WTC11 (cell line): ENCODE measurements at regions not wholly inside any gene's neighbourhood (a gene's known extent, or its start where the extent isn't known, plus 50 kb on each side); places are given as distances from the start of the nearest gene placed in this dataset.

Experiments
- ATAC-seq: fragments of 200-7000 bp; cut with Tn5 transposase; 2 replicates; pipeline ENCODE4 v1.10.0; 2021; ENCODE audit warnings: mild to moderate bottlenecking, moderate library complexity
- CTCF ChIA-PET: fragments of 300-600 bp; sonication (Branson Sonifier 250); formaldehyde crosslinking; loops from one replicate; lab custom pipeline; 2021; ENCODE audit warnings: antibody characterized with exemption; lab: Charles Lee
- POLR2A ChIA-PET: fragments of 350-600 bp; sonication (Branson Sonifier 250); formaldehyde crosslinking; loops from one replicate; lab custom pipeline; 2021; ENCODE audit warnings: antibody characterized with exemption; lab: Charles Lee
- DNase-seq: peaks from one replicate; pipeline ENCODE4 v3.0.0; 2021; ENCODE audit warnings: low spot score
- H3K27ac Mint-ChIP-seq: 2 replicates; pipeline ENCODE4 v1.8.0; 2021; ENCODE audit warnings: mixed read lengths
- H3K27me3 Mint-ChIP-seq: 2 replicates; pipeline ENCODE4 v1.8.0; 2021; ENCODE audit warnings: low read depth, mild to moderate bottlenecking, moderate library complexity, mixed read lengths
- H3K36me3 Mint-ChIP-seq: 2 replicates; pipeline ENCODE4 v1.8.0; 2021; ENCODE audit warnings: mixed read lengths
- H3K4me1 Mint-ChIP-seq: 2 replicates; pipeline ENCODE4 v1.8.0; 2022; ENCODE audit warnings: mixed read lengths
- H3K4me3 Mint-ChIP-seq: 2 replicates; pipeline ENCODE4 v1.8.0; 2021; ENCODE audit warnings: mild to moderate bottlenecking, moderate library complexity, mixed read lengths
- H3K9me3 Mint-ChIP-seq: 2 replicates; pipeline ENCODE4 v1.8.0; 2021; ENCODE audit warnings: mixed read lengths
- ATF1 ChIP-seq: sonication (generic); formaldehyde crosslinking; IDR thresholded peaks from 2 replicates; pipeline ENCODE4 v1.8.1; 2023; ENCODE audit warnings: mild to moderate bottlenecking, moderate library complexity, missing genetic modification reagents
- ATF2 ChIP-seq: sonication (generic); formaldehyde crosslinking; IDR thresholded peaks from 2 replicates; pipeline ENCODE4 v1.8.1; 2022; ENCODE audit warnings: low read depth, missing genetic modification reagents, borderline replicate concordance
- CTCF ChIP-seq: fragments of 200-600 bp; IDR thresholded peaks from 2 replicates; pipeline ENCODE4 v1.8.0; 2022; ENCODE audit warnings: antibody characterized with exemption
- ELF4 ChIP-seq: sonication (generic); formaldehyde crosslinking; IDR thresholded peaks from 2 replicates; pipeline ENCODE4 v1.8.1; 2022; ENCODE audit warnings: low read depth, mild to moderate bottlenecking, moderate library complexity, missing genetic modification reagents
- ERG ChIP-seq: fragments of 250-450 bp; sonication (Bioruptor Pico); IDR thresholded peaks from 2 replicates; pipeline ENCODE4 v1.8.0; 2021; ENCODE audit warnings: mild to moderate bottlenecking
- FOXK1 ChIP-seq: sonication (generic); formaldehyde crosslinking; IDR thresholded peaks from 2 replicates; pipeline ENCODE4 v1.8.0; 2022; ENCODE audit warnings: mild to moderate bottlenecking, moderate library complexity, missing genetic modification reagents
- GABPB1 ChIP-seq: sonication (generic); formaldehyde crosslinking; IDR thresholded peaks from 2 replicates; pipeline ENCODE4 v1.8.1; 2023; ENCODE audit warnings: mild to moderate bottlenecking, missing genetic modification reagents
- JAZF1 ChIP-seq: fragments of 250-450 bp; sonication (Bioruptor Pico); IDR thresholded peaks from 2 replicates; pipeline ENCODE4 v1.9.0; 2021; ENCODE audit warnings: moderate library complexity, mild to moderate bottlenecking, inconsistent platforms
- JUN ChIP-seq: sonication (generic); formaldehyde crosslinking; IDR thresholded peaks from 2 replicates; pipeline ENCODE4 v1.8.0; 2023; ENCODE audit warnings: mild to moderate bottlenecking, missing genetic modification reagents
- NFYB ChIP-seq: sonication (generic); formaldehyde crosslinking; conservative IDR thresholded peaks from 2 replicates; pipeline ENCODE4 v1.8.0; 2022; ENCODE audit warnings: low read depth, missing genetic modification reagents
- RELA ChIP-seq: sonication (generic); formaldehyde crosslinking; IDR thresholded peaks from 2 replicates; pipeline ENCODE4 v1.8.1; 2022; ENCODE audit warnings: missing genetic modification reagents, mild to moderate bottlenecking, borderline replicate concordance
- SMAD3 ChIP-seq: sonication (generic); formaldehyde crosslinking; IDR thresholded peaks from 2 replicates; pipeline ENCODE4 v1.8.0; 2022; ENCODE audit warnings: missing genetic modification reagents, mild to moderate bottlenecking, borderline replicate concordance
- SMAD4 ChIP-seq: sonication (generic); formaldehyde crosslinking; IDR thresholded peaks from 2 replicates; pipeline ENCODE4 v1.8.0; 2022; ENCODE audit warnings: mild to moderate bottlenecking, missing genetic modification reagents
- TEAD4 ChIP-seq: sonication (generic); formaldehyde crosslinking; IDR thresholded peaks from 2 replicates; pipeline ENCODE4 v1.8.0; 2022; ENCODE audit warnings: mild to moderate bottlenecking, missing genetic modification reagents
- ZNF219 ChIP-seq: sonication (generic); formaldehyde crosslinking; IDR thresholded peaks from 2 replicates; pipeline ENCODE4 v1.8.0; 2023; ENCODE audit warnings: missing genetic modification reagents, mild to moderate bottlenecking, borderline replicate concordance
- TF ChIP-seq, protein P1 (sequence below): sonication (generic); formaldehyde crosslinking; IDR thresholded peaks from 2 replicates; pipeline ENCODE4 v1.8.0; 2022; ENCODE audit warnings: missing genetic modification reagents
- TF ChIP-seq, protein P2 (sequence below): sonication (generic); formaldehyde crosslinking; IDR thresholded peaks from 2 replicates; pipeline ENCODE4 v1.8.0; 2023; ENCODE audit warnings: mild to moderate bottlenecking, missing genetic modification reagents
- TF ChIP-seq, protein P3 (sequence below): sonication (generic); formaldehyde crosslinking; IDR thresholded peaks from 2 replicates; pipeline ENCODE4 v1.8.0; 2022; ENCODE audit warnings: mild to moderate bottlenecking, missing genetic modification reagents
- TF ChIP-seq, protein P4 (sequence below): sonication (generic); formaldehyde crosslinking; conservative IDR thresholded peaks from 2 replicates; pipeline ENCODE4 v1.8.1; 2022; ENCODE audit warnings: mild to moderate bottlenecking, missing genetic modification reagents
- TF ChIP-seq, protein P5 (sequence below): fragments of 250-450 bp; sonication (Bioruptor Pico); IDR thresholded peaks from 2 replicates; pipeline ENCODE4 v1.9.0; 2021; ENCODE audit warnings: mild to moderate bottlenecking, borderline replicate concordance

DNA sequence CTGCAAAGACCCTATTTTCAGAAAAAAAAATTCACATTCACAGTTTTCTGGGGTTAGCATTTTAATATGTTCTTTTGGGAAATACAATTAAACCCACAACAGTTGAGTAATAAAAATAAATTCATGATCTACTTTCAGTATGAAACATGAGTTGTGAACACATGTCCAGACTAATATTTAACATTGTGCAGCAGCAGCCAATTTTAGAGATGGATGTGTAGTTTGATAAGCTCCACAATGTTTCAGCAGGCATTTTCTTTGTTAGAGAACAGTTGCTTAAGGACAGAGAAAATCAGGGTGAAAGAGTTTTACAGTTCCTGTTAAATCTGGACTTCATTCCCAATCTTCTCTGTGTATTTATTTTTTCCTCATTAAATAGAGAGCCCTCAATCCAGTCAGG, 519.5 kb downstream of the PIK3C3 start (continued):
- TF ChIP-seq, protein P1, sequence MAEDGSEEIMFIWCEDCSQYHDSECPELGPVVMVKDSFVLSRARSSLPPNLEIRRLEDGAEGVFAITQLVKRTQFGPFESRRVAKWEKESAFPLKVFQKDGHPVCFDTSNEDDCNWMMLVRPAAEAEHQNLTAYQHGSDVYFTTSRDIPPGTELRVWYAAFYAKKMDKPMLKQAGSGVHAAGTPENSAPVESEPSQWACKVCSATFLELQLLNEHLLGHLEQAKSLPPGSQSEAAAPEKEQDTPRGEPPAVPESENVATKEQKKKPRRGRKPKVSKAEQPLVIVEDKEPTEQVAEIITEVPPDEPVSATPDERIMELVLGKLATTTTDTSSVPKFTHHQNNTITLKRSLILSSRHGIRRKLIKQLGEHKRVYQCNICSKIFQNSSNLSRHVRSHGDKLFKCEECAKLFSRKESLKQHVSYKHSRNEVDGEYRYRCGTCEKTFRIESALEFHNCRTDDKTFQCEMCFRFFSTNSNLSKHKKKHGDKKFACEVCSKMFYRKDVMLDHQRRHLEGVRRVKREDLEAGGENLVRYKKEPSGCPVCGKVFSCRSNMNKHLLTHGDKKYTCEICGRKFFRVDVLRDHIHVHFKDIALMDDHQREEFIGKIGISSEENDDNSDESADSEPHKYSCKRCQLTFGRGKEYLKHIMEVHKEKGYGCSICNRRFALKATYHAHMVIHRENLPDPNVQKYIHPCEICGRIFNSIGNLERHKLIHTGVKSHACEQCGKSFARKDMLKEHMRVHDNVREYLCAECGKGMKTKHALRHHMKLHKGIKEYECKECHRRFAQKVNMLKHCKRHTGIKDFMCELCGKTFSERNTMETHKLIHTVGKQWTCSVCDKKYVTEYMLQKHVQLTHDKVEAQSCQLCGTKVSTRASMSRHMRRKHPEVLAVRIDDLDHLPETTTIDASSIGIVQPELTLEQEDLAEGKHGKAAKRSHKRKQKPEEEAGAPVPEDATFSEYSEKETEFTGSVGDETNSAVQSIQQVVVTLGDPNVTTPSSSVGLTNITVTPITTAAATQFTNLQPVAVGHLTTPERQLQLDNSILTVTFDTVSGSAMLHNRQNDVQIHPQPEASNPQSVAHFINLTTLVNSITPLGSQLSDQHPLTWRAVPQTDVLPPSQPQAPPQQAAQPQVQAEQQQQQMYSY (CRISPR knock-in tag), result no peak
- TF ChIP-seq SMAD4 (CRISPR knock-in tag) (no peak), SMAD3 (CRISPR knock-in tag) (no peak), ATF2 (CRISPR knock-in tag) (no peak), RELA (CRISPR knock-in tag) (no peak)
- TF ChIP-seq, protein P2, sequence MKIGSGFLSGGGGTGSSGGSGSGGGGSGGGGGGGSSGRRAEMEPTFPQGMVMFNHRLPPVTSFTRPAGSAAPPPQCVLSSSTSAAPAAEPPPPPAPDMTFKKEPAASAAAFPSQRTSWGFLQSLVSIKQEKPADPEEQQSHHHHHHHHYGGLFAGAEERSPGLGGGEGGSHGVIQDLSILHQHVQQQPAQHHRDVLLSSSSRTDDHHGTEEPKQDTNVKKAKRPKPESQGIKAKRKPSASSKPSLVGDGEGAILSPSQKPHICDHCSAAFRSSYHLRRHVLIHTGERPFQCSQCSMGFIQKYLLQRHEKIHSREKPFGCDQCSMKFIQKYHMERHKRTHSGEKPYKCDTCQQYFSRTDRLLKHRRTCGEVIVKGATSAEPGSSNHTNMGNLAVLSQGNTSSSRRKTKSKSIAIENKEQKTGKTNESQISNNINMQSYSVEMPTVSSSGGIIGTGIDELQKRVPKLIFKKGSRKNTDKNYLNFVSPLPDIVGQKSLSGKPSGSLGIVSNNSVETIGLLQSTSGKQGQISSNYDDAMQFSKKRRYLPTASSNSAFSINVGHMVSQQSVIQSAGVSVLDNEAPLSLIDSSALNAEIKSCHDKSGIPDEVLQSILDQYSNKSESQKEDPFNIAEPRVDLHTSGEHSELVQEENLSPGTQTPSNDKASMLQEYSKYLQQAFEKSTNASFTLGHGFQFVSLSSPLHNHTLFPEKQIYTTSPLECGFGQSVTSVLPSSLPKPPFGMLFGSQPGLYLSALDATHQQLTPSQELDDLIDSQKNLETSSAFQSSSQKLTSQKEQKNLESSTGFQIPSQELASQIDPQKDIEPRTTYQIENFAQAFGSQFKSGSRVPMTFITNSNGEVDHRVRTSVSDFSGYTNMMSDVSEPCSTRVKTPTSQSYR (CRISPR knock-in tag), result no peak
- TF ChIP-seq, protein P3, sequence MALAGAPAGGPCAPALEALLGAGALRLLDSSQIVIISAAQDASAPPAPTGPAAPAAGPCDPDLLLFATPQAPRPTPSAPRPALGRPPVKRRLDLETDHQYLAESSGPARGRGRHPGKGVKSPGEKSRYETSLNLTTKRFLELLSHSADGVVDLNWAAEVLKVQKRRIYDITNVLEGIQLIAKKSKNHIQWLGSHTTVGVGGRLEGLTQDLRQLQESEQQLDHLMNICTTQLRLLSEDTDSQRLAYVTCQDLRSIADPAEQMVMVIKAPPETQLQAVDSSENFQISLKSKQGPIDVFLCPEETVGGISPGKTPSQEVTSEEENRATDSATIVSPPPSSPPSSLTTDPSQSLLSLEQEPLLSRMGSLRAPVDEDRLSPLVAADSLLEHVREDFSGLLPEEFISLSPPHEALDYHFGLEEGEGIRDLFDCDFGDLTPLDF (CRISPR knock-in tag), result no peak

DNA sequence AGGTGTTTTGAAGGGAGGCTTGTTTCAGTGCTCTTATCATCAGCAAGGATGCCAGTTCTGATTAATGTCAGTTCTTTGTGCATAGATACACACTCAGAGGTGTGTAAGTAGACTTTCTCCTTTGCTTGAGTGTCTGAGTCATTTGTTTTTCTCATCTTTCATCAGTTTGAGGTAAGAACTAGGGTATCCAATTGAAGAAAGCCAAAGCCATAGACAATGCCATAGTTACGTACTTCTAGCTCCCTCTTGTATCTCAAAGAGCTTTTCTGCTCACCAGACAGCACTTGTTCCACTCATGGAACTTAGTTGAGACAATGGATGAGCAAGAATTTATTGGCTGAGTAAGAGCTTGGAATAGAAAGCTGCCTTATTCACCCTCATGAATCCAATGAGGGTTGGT, 520.1 kb downstream of the PIK3C3 start:
- Mint-ChIP-seq H3K27ac (no peak overlapping the region), H3K4me3 (no peak overlapping the region), H3K27me3 (no peaks in the 10 kb centered on the region), H3K9me3 (peaks cover 11% of the 10 kb centered on the region), H3K36me3 (peaks cover 3% of the 10 kb centered on the region; the same call in 1 of the 2 replicates), H3K4me1 (peaks cover 4% of the 10 kb centered on the region; the same call in 1 of the 2 replicates)
- ATAC-seq, result no peak
- ChIA-PET CTCF (no interaction called here), POLR2A (no interaction called here)
- DNase-seq, result no peak
- TF ChIP-seq ATF1 (CRISPR knock-in tag), result no peak
- TF ChIP-seq JAZF1 (CRISPR knock-in tag), result no peak
- TF ChIP-seq, protein P4, sequence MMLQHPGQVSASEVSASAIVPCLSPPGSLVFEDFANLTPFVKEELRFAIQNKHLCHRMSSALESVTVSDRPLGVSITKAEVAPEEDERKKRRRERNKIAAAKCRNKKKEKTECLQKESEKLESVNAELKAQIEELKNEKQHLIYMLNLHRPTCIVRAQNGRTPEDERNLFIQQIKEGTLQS, result no peak
- no peak for TF ChIP-seq TEAD4 (CRISPR knock-in tag)
- TF ChIP-seq CTCF, result no peak
- TF ChIP-seq ERG, result no peak
- TF ChIP-seq NFYB (CRISPR knock-in tag), result no peak
- no peak for TF ChIP-seq GABPB1 (CRISPR knock-in tag)
- no peak for TF ChIP-seq ELF4 (CRISPR knock-in tag)
- TF ChIP-seq, protein P5, sequence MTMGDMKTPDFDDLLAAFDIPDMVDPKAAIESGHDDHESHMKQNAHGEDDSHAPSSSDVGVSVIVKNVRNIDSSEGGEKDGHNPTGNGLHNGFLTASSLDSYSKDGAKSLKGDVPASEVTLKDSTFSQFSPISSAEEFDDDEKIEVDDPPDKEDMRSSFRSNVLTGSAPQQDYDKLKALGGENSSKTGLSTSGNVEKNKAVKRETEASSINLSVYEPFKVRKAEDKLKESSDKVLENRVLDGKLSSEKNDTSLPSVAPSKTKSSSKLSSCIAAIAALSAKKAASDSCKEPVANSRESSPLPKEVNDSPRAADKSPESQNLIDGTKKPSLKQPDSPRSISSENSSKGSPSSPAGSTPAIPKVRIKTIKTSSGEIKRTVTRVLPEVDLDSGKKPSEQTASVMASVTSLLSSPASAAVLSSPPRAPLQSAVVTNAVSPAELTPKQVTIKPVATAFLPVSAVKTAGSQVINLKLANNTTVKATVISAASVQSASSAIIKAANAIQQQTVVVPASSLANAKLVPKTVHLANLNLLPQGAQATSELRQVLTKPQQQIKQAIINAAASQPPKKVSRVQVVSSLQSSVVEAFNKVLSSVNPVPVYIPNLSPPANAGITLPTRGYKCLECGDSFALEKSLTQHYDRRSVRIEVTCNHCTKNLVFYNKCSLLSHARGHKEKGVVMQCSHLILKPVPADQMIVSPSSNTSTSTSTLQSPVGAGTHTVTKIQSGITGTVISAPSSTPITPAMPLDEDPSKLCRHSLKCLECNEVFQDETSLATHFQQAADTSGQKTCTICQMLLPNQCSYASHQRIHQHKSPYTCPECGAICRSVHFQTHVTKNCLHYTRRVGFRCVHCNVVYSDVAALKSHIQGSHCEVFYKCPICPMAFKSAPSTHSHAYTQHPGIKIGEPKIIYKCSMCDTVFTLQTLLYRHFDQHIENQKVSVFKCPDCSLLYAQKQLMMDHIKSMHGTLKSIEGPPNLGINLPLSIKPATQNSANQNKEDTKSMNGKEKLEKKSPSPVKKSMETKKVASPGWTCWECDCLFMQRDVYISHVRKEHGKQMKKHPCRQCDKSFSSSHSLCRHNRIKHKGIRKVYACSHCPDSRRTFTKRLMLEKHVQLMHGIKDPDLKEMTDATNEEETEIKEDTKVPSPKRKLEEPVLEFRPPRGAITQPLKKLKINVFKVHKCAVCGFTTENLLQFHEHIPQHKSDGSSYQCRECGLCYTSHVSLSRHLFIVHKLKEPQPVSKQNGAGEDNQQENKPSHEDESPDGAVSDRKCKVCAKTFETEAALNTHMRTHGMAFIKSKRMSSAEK, result no peak
- TF ChIP-seq FOXK1 (CRISPR knock-in tag), result no peak
- TF ChIP-seq JUN (CRISPR knock-in tag), result no peak
- no peak for TF ChIP-seq ZNF219 (CRISPR knock-in tag)
